ENCODE measurements at regions not wholly inside any gene's neighbourhood (a gene's known extent, or its start where the extent isn't known, plus 50 kb on each side); places are given as distances from the start of the nearest gene placed in this dataset.

DNA sequence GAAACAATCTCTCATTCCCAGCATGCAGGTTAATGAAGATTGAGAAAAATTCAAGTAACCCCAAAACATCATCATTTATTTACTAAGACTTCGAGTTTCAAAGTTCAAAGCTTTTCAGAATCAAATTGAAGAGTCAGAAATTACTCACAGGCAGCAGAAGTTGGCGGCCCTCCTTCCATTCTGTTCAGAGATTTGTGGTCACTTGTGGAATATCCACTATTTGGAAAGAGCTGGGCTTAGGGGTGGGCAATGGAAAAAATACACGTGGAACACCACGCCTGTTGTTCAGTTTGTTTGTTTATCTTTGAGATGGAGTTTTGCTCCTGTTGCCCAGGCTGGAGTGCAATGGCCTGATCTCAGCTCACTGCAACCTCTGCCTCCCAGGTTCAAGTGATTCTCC is 108.6 kb upstream of the NAA20 start:
- TF ChIP-seq, protein P1, sequence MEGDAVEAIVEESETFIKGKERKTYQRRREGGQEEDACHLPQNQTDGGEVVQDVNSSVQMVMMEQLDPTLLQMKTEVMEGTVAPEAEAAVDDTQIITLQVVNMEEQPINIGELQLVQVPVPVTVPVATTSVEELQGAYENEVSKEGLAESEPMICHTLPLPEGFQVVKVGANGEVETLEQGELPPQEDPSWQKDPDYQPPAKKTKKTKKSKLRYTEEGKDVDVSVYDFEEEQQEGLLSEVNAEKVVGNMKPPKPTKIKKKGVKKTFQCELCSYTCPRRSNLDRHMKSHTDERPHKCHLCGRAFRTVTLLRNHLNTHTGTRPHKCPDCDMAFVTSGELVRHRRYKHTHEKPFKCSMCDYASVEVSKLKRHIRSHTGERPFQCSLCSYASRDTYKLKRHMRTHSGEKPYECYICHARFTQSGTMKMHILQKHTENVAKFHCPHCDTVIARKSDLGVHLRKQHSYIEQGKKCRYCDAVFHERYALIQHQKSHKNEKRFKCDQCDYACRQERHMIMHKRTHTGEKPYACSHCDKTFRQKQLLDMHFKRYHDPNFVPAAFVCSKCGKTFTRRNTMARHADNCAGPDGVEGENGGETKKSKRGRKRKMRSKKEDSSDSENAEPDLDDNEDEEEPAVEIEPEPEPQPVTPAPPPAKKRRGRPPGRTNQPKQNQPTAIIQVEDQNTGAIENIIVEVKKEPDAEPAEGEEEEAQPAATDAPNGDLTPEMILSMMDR (IDR thresholded peaks at IDR 0.05; ENCODE audit: low read depth, low read length): no peak
- no peak for TF ChIP-seq POLR2A (IDR thresholded peaks at IDR 0.05; ENCODE audit: extremely low read depth, insufficient read length)
